ENCODE measurements at regions not wholly inside any gene's neighbourhood (a gene's known extent, or its start where the extent isn't known, plus 50 kb on each side); places are given as distances from the start of the nearest gene placed in this dataset.
A peak's percentile ranks its signal among the peaks of the same experiment; 100 is the strongest.
"Not testable (repeated sequence)": the region's sequence is repeated elsewhere in the genome, so short reads cannot be mapped to it uniquely, and the experiment has no call there.

- Histone ChIP-seq H3K27ac (no peak overlapping the region), H3K4me3 (no peak overlapping the region), H3K4me1 (replicated peaks in 1 of 2) (peaks cover 3 to 10% of the 10 kb centered on the region in 2 donors)
- ATAC-seq (replicated peaks in 6 of 8) = no peak
- 0 to 94% (median 66%) methylated on average over 2 to 5 of the region's 5 CpGs for WGBS, 10 experiments
- in situ Hi-C loops (cut with MboI; ENCODE audit: low pct_unique_long_range_greater_than_20kb in 2 of 9, low sequenced_read_pairs in 9 of 9, unreplicated experiment in 9 of 9) = no loop called here
Measured at GRCh38 chr5:118580949-118581348, 407.4 kb downstream of the DTWD2 start.

GRCh38 chr5:118578093-118578492 lies 410.3 kb downstream of the DTWD2 start:
- Histone ChIP-seq H3K4me3 (no peak overlapping the region), H3K4me1 (replicated peaks in 1 of 2) (peaks cover 3 to 5% of the 10 kb centered on the region in 2 donors), H3K27ac (no peak overlapping the region)
- 0 to 100% (median 79%) methylated on average over 2 to 3 of the region's 3 CpGs; no CpG with 5 or more reads in 1 of the 10 experiments for WGBS, 10 experiments
- in situ Hi-C loops (cut with MboI; ENCODE audit: low pct_unique_long_range_greater_than_20kb in 2 of 9, low sequenced_read_pairs in 9 of 9, unreplicated experiment in 9 of 9) = no loop called here
- peak in 2 of 8 experiments; percentile 29 to 39 for ATAC-seq (replicated peaks in 6 of 8)

- no peak for ATAC-seq (replicated peaks in 6 of 8)
Measured at GRCh38 chr5:118577621-118578020, 410.7 kb downstream of the DTWD2 start.

GRCh38 chr5:118570276-118570675 lies 418.1 kb downstream of the DTWD2 start:
- 40 to 100% (median 86%) methylated on average over 1 to 2 of the region's 2 CpGs; no CpG with 5 or more reads in 3 of the 10 experiments for WGBS, 10 experiments
- peak in 1 of 8 experiments; percentile 51 for ATAC-seq (replicated peaks in 6 of 8)
- in situ Hi-C loops (cut with MboI; ENCODE audit: low pct_unique_long_range_greater_than_20kb in 2 of 9, low sequenced_read_pairs in 9 of 9, unreplicated experiment in 9 of 9); H3K4me3 ChIP-seq; H3K27ac ChIP-seq: not testable (repeated sequence)
- peaks cover 0 to 12% of the 10 kb centered on the region in 2 donors for H3K4me1 ChIP-seq (replicated peaks in 1 of 2)

More at GRCh38 chr5:118577621-118578020, 410.7 kb downstream of the DTWD2 start:
- Histone ChIP-seq H3K27ac (no peak overlapping the region), H3K4me3 (no peak overlapping the region), H3K4me1 (replicated peaks in 1 of 2) (peaks cover 3 to 5% of the 10 kb centered on the region in 2 donors)
- in situ Hi-C loops (cut with MboI; ENCODE audit: low pct_unique_long_range_greater_than_20kb in 2 of 9, low sequenced_read_pairs in 9 of 9, unreplicated experiment in 9 of 9) = no loop called here
- WGBS, 10 experiments = 22 to 100% (median 79%) methylated on average over 1 of the region's 1 CpG; no CpG with 5 or more reads in 2 of the 10 experiments

GRCh38 chr5:118569596-118569995 lies 418.8 kb downstream of the DTWD2 start:
- H3K4me3 ChIP-seq; ATAC-seq (replicated peaks in 6 of 8); H3K27ac ChIP-seq; in situ Hi-C loops (cut with MboI; ENCODE audit: low pct_unique_long_range_greater_than_20kb in 2 of 9, low sequenced_read_pairs in 9 of 9, unreplicated experiment in 9 of 9): not testable (repeated sequence)
- H3K4me1 ChIP-seq (replicated peaks in 1 of 2) = peaks cover 0 to 16% of the 10 kb centered on the region in 2 donors
- WGBS, 10 experiments = 60 to 100% (median 100%) methylated on average over 1 of the region's 1 CpG; no CpG with 5 or more reads in 4 of the 10 experiments

DNA sequence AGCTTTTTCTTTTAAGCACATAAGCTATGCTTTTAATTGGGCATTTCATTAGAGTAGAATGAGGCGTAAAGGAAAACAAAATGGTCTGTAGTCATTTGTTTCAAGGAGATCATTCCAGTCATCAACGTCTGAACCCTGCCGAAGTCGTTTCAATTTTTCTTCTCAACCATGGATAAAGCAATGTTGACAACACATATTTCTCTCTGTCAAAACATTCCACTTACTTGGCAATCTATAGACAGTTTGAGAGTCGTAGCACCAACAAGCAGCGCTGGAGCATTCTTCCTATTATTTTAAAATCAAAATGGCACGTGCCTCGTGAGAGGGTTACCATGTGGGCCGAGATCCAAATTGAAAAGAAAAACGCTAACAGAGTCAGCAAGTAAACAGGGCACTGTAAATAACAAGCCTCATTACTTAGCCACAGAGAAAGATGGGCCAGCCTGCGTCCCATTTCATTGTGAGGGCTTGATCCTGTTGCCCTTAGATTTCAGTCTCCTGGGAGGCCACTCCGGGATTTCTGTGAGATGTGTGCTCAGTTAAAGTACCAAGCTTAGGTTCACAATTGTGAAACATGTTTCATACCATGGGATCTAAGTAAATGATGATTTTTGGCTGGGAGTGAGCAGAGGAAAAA lies 422.9 kb downstream of the DTWD2 start:
- Histone ChIP-seq H3K4me1 (replicated peaks in 1 of 2) (peaks cover 3 to 16% of the 10 kb centered on the region in 2 donors), H3K27ac (no peak overlapping the region), H3K4me3 (no peak overlapping the region)
- in situ Hi-C loops (cut with MboI; ENCODE audit: low pct_unique_long_range_greater_than_20kb in 2 of 9, low sequenced_read_pairs in 9 of 9, unreplicated experiment in 9 of 9) = no loop called here
- 50 to 100% (median 75%) methylated on average over 1 to 11 of the region's 12 CpGs; no CpG with 5 or more reads in 1 of the 10 experiments for WGBS, 10 experiments
- ATAC-seq (replicated peaks in 6 of 8) = peak in 3 of 8 experiments; percentile 46 to 92 (median 79)

GRCh38 chr5:118561971-118562370 lies 426.4 kb downstream of the DTWD2 start:
- Histone ChIP-seq H3K27ac (no peak overlapping the region), H3K4me1 (replicated peaks in 1 of 2) (peaks cover 9 to 25% of the 10 kb centered on the region in 2 donors), H3K4me3 (no peak overlapping the region)
- ATAC-seq (replicated peaks in 6 of 8) = no peak
- WGBS, 10 experiments = 80 to 88% (median 83%) methylated on average over 1 to 2 of the region's 3 CpGs; no CpG with 5 or more reads in 6 of the 10 experiments
- in situ Hi-C loops (cut with MboI; ENCODE audit: low pct_unique_long_range_greater_than_20kb in 2 of 9, low sequenced_read_pairs in 9 of 9, unreplicated experiment in 9 of 9) = no loop called here

GRCh38 chr5:118561235-118561634 lies 427.1 kb downstream of the DTWD2 start:
- H3K4me3 ChIP-seq = no peak overlapping the region
- no peak overlapping the region for H3K27ac ChIP-seq
- in situ Hi-C loops (cut with MboI; ENCODE audit: low pct_unique_long_range_greater_than_20kb in 2 of 9, low sequenced_read_pairs in 9 of 9, unreplicated experiment in 9 of 9) = no loop called here
- ATAC-seq (replicated peaks in 6 of 8) = no peak
- H3K4me1 ChIP-seq (replicated peaks in 1 of 2) = peaks cover 9 to 28% of the 10 kb centered on the region in 2 donors

- in situ Hi-C loops (cut with MboI; ENCODE audit: low pct_unique_long_range_greater_than_20kb in 2 of 9, low sequenced_read_pairs in 9 of 9, unreplicated experiment in 9 of 9) = no loop called here
- no peak for ATAC-seq (replicated peaks in 6 of 8)
Measured at GRCh38 chr5:118558871-118559270, 429.5 kb downstream of the DTWD2 start.

DNA sequence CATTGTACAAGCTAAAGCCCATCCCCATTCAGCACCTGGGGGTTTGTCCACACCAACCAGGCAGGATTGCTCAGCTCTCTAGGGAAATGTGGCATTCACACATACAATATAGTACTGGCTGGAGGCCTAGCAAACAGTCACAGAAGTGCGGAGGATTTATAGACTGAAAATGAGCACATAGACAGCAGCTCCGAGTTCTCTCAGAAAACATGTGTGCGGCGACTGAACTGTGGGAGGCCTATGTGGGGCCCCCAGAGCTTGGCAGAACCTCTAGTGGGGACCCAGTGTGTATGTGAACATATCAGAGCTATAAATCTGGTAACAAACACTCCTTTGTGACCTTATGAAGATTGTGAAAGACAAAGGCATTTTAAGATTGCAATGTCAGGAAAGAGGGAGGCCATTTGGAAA lies 431.1 kb downstream of the DTWD2 start:
- in situ Hi-C loops (cut with MboI; ENCODE audit: low pct_unique_long_range_greater_than_20kb in 2 of 9, low sequenced_read_pairs in 9 of 9, unreplicated experiment in 9 of 9) = no loop called here
- ATAC-seq (replicated peaks in 6 of 8) = peak in 5 of 8 experiments; percentile 73 to 95 (median 85)
- 40 to 100% (median 84%) methylated on average over 1 to 3 of the region's 4 CpGs; no CpG with 5 or more reads in 4 of the 10 experiments for WGBS, 10 experiments
- H3K4me3 ChIP-seq = no peak overlapping the region
- peaks cover 6 to 27% of the 10 kb centered on the region in 2 donors for H3K4me1 ChIP-seq (replicated peaks in 1 of 2)
- no peak overlapping the region for H3K27ac ChIP-seq

More at GRCh38 chr5:118558871-118559270, 429.5 kb downstream of the DTWD2 start:
- H3K4me1 ChIP-seq (replicated peaks in 1 of 2) = peaks cover 9 to 27% of the 10 kb centered on the region in 2 donors
- H3K4me3 ChIP-seq = no peak overlapping the region
- WGBS, 10 experiments = 25 to 100% (median 87%) methylated on average over 1 of the region's 1 CpG
- no peak overlapping the region for H3K27ac ChIP-seq

- WGBS, 10 experiments = 9 to 80% (median 62%) methylated on average over 1 to 5 of the region's 5 CpGs; no CpG with 5 or more reads in 2 of the 10 experiments
- H3K4me1 ChIP-seq (replicated peaks in 1 of 2) = peaks cover 6 to 27% of the 10 kb centered on the region in 2 donors
- in situ Hi-C loops (cut with MboI; ENCODE audit: low pct_unique_long_range_greater_than_20kb in 2 of 9, low sequenced_read_pairs in 9 of 9, unreplicated experiment in 9 of 9) = no loop called here
- ATAC-seq (replicated peaks in 6 of 8) = no peak
- no peak overlapping the region for H3K27ac ChIP-seq
- H3K4me3 ChIP-seq = no peak overlapping the region
Measured at GRCh38 chr5:118556792-118557191, 431.6 kb downstream of the DTWD2 start.

- WGBS, 10 experiments = 40 to 92% (median 60%) methylated on average over 1 to 2 of the region's 2 CpGs
- ATAC-seq (replicated peaks in 6 of 8) = peak in 5 of 8 experiments; percentile 40 to 89 (median 68)
- H3K27ac ChIP-seq = no peak overlapping the region
- peaks cover 6 to 27% of the 10 kb centered on the region in 2 donors for H3K4me1 ChIP-seq (replicated peaks in 1 of 2)
- in situ Hi-C loops (cut with MboI; ENCODE audit: low pct_unique_long_range_greater_than_20kb in 2 of 9, low sequenced_read_pairs in 9 of 9, unreplicated experiment in 9 of 9) = no loop called here
- H3K4me3 ChIP-seq = no peak overlapping the region
Measured at GRCh38 chr5:118555727-118556126, 432.6 kb downstream of the DTWD2 start.

GRCh38 chr5:118554981-118555380 lies 433.4 kb downstream of the DTWD2 start:
- no peak for ATAC-seq (replicated peaks in 6 of 8)
- in situ Hi-C loops (cut with MboI; ENCODE audit: low pct_unique_long_range_greater_than_20kb in 2 of 9, low sequenced_read_pairs in 9 of 9, unreplicated experiment in 9 of 9) = no loop called here
- 60 to 92% (median 79%) methylated on average over 1 to 4 of the region's 4 CpGs; no CpG with 5 or more reads in 1 of the 10 experiments for WGBS, 10 experiments
- Histone ChIP-seq H3K4me1 (replicated peaks in 1 of 2) (peaks cover 6 to 29% of the 10 kb centered on the region in 2 donors), H3K27ac (no peak overlapping the region), H3K4me3 (no peak overlapping the region)

DNA sequence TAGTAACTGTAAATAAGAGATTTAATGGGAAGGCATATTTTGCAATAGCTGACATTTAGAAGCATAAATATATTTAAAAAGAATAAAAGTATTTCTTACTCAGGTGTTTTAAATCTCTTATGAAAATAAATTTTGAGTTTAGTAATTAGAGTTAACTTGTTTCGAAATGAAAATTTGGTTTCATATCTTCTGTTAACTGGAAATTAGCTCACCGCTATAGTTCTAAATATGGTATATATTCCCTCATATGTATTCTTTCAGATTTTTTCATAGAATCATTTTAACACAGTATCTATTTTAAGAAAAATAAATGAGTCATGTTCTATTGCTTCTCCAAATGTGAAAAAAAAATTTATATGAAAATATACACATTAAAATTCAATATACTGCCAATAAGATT lies 434.1 kb downstream of the DTWD2 start:
- in situ Hi-C loops (cut with MboI; ENCODE audit: low pct_unique_long_range_greater_than_20kb in 2 of 9, low sequenced_read_pairs in 9 of 9, unreplicated experiment in 9 of 9) = no loop called here
- Histone ChIP-seq H3K4me1 (replicated peaks in 1 of 2) (peaks cover 6 to 33% of the 10 kb centered on the region in 2 donors), H3K27ac (no peak overlapping the region), H3K4me3 (no peak overlapping the region)
- 78 to 100% (median 94%) methylated on average over 1 to 2 of the region's 2 CpGs for WGBS, 10 experiments
- no peak for ATAC-seq (replicated peaks in 6 of 8)

Data from motor neuron (in vitro differentiated cells).